ENCODE measurements at regions not wholly inside any gene's neighbourhood (a gene's known extent, or its start where the extent isn't known, plus 50 kb on each side); places are given as distances from the start of the nearest gene placed in this dataset.
"Not testable (repeated sequence)": the region's sequence is repeated elsewhere in the genome, so short reads cannot be mapped to it uniquely, and the experiment has no call there.

DNA sequence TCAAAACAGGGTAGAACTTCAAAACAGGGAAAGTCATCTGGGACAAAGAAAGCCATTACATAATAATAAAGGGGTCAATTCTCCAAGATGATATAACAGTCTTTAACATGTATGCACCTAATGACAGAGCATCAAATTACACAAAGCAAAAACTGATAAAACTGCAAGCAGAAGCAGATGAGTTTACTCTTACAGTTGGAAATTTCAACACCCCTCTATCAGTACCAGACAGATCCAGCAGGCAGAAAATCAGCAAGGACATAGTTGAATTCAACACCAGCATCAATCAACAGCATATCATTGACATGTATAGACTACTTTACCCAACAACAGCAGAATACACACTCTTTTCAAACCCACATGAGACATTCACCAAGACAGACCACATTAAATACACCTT lies 233.0 kb upstream of the NEBL start:
- no peak overlapping the region for H3K27ac Mint-ChIP-seq
- ATAC-seq (replicated peaks), result no peak
- peaks cover 10% of the 10 kb centered on the region for H3K27me3 Mint-ChIP-seq
- H3K36me3 Mint-ChIP-seq (ENCODE audit: low read depth), result no peaks in the 10 kb centered on the region
- H3K4me1 Mint-ChIP-seq, result no peaks in the 10 kb centered on the region
- H3K4me3 Mint-ChIP-seq, result no peak overlapping the region
- no peaks in the 10 kb centered on the region for H3K9me3 Mint-ChIP-seq

- no peak for ATAC-seq (replicated peaks)
Observed at GRCh38 chr10:21125471-21126228, 228.5 kb upstream of the NEBL start.

DNA sequence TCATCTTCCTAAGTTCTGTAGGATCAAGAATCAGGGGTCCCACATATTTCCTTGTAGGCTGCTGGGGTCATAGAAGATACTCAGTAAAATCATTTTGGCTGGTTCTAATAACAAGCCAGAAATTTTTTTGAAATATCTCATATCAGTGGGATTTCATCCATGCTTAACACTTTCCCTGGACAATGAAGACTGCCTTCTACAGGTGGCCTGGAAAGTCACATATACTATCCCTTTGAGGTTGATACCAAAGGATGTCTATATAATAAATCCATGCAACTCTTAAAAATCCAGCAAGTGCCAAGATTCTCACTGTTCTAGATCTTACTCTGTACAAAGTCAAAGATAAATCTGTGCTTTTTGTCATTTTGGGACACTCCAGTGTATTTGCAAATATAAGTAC lies 225.8 kb upstream of the NEBL start:
- no peaks in the 10 kb centered on the region for H3K4me1 Mint-ChIP-seq
- peaks cover 8% of the 10 kb centered on the region for H3K27me3 Mint-ChIP-seq
- H3K4me3 Mint-ChIP-seq, result no peak overlapping the region
- no peak for ATAC-seq (replicated peaks)
- H3K36me3 Mint-ChIP-seq (ENCODE audit: low read depth), result no peaks in the 10 kb centered on the region
- no peaks in the 10 kb centered on the region for H3K9me3 Mint-ChIP-seq
- no peak overlapping the region for H3K27ac Mint-ChIP-seq

More at GRCh38 chr10:21125471-21126228, 228.5 kb upstream of the NEBL start:
- H3K4me3 Mint-ChIP-seq, result no peak overlapping the region
- no peaks in the 10 kb centered on the region for H3K9me3 Mint-ChIP-seq
- H3K27me3 Mint-ChIP-seq, result peaks cover 12% of the 10 kb centered on the region
- no peak overlapping the region for H3K27ac Mint-ChIP-seq
- no peaks in the 10 kb centered on the region for H3K4me1 Mint-ChIP-seq
- no peaks in the 10 kb centered on the region for H3K36me3 Mint-ChIP-seq (ENCODE audit: low read depth)

DNA sequence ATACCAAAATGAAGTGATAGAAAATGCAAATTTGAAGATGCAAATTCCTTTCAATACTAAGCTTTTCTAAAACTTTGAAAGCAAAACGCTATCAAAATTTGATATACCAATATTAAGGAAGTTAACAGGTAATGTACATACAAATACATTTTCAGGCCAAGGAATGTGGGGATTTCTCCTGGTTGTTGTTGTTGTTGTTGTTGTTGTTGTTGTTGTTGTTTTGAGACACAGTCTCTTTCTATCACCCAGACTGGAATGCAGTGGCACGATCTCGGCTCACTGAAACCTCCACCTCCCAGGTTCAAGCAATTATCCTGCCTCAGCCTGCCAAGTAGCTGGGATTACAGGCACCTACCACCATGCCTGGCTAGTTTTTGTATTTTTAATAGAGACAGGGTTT lies 224.7 kb upstream of the NEBL start:
- not testable (repeated sequence) for H3K27ac Mint-ChIP-seq; H3K9me3 Mint-ChIP-seq; H3K4me1 Mint-ChIP-seq; H3K27me3 Mint-ChIP-seq; ATAC-seq (replicated peaks); H3K4me3 Mint-ChIP-seq; H3K36me3 Mint-ChIP-seq (ENCODE audit: low read depth)

DNA sequence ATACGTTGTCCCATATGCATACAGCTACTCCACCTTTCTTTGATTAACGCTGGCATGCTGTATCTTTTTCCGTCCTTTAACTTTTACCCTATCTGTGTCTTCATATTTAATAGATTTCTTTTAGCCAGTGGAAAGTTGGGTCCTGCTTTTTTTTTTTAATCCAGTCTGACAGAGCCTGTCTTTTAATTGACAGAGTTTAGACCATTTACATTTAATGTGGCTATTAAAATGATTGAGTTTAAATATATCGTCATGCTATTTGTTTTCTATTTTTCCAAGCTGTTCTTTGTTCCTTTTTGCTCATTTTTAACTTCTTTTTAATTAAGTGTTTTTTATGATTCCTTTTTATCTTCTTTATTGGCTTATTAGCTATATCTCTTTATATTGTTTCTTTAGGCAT lies 217.6 kb upstream of the NEBL start:
- H3K4me1 Mint-ChIP-seq, result no peaks in the 10 kb centered on the region

DNA sequence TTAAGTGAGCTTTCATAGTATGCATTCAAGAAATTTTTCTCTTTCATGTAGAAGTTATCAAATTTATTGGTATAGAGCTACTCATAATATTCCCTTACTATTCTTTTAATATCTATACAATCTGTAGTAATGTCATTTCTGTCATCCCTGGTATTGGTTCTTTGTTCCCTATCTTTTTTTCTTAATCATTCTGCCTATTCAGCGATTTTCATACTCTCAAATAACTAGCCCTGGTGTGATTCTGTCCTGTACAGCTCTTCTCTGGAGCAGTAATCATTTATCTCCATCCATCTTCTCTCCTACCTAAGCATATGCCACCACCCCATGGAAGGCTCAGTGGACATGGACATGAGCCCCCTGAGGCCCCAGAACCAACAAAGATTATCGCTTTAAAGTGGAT lies 213.2 kb upstream of the NEBL start:
- Mint-ChIP-seq H3K27me3 (peaks cover 25% of the 10 kb centered on the region), H3K9me3 (peaks cover 4% of the 10 kb centered on the region), H3K27ac (no peak overlapping the region), H3K4me3 (no peak overlapping the region), H3K36me3 (ENCODE audit: low read depth) (no peaks in the 10 kb centered on the region), H3K4me1 (no peaks in the 10 kb centered on the region)
- no peak for ATAC-seq (replicated peaks)

More for the DNA sequence above, 217.6 kb upstream of the NEBL start:
- no peak overlapping the region for H3K27ac Mint-ChIP-seq
- no peak for ATAC-seq (replicated peaks)
- H3K27me3 Mint-ChIP-seq, result peaks cover 27% of the 10 kb centered on the region
- no peaks in the 10 kb centered on the region for H3K9me3 Mint-ChIP-seq
- no peaks in the 10 kb centered on the region for H3K36me3 Mint-ChIP-seq (ENCODE audit: low read depth)
- no peak overlapping the region for H3K4me3 Mint-ChIP-seq

- H3K27me3 Mint-ChIP-seq, result peaks cover 20% of the 10 kb centered on the region
- H3K36me3 Mint-ChIP-seq (ENCODE audit: low read depth); H3K4me3 Mint-ChIP-seq; ATAC-seq (replicated peaks); H3K27ac Mint-ChIP-seq; H3K4me1 Mint-ChIP-seq; H3K9me3 Mint-ChIP-seq: not testable (repeated sequence)
Observed at GRCh38 chr10:21106931-21107330, 209.8 kb upstream of the NEBL start.

GRCh38 chr10:21105331-21105730 lies 208.2 kb upstream of the NEBL start:
- not testable (repeated sequence) for H3K4me1 Mint-ChIP-seq; H3K9me3 Mint-ChIP-seq; H3K27ac Mint-ChIP-seq; H3K4me3 Mint-ChIP-seq; ATAC-seq (replicated peaks); H3K36me3 Mint-ChIP-seq (ENCODE audit: low read depth)
- peaks cover 12% of the 10 kb centered on the region for H3K27me3 Mint-ChIP-seq

- Mint-ChIP-seq H3K36me3 (ENCODE audit: low read depth) (no peaks in the 10 kb centered on the region), H3K27ac (no peak overlapping the region), H3K27me3 (no peaks in the 10 kb centered on the region), H3K4me3 (no peak overlapping the region), H3K9me3 (no peaks in the 10 kb centered on the region), H3K4me1 (no peaks in the 10 kb centered on the region)
- peak; percentile 89 for ATAC-seq (replicated peaks)
Observed at GRCh38 chr10:21100871-21101514, 203.9 kb upstream of the NEBL start.

GRCh38 chr10:21100190-21100589 lies 203.1 kb upstream of the NEBL start:
- Mint-ChIP-seq H3K36me3 (ENCODE audit: low read depth) (no peaks in the 10 kb centered on the region), H3K27me3 (no peaks in the 10 kb centered on the region), H3K27ac (no peak overlapping the region), H3K4me3 (no peak overlapping the region), H3K4me1 (no peaks in the 10 kb centered on the region), H3K9me3 (no peaks in the 10 kb centered on the region)
- no peak for ATAC-seq (replicated peaks)

DNA sequence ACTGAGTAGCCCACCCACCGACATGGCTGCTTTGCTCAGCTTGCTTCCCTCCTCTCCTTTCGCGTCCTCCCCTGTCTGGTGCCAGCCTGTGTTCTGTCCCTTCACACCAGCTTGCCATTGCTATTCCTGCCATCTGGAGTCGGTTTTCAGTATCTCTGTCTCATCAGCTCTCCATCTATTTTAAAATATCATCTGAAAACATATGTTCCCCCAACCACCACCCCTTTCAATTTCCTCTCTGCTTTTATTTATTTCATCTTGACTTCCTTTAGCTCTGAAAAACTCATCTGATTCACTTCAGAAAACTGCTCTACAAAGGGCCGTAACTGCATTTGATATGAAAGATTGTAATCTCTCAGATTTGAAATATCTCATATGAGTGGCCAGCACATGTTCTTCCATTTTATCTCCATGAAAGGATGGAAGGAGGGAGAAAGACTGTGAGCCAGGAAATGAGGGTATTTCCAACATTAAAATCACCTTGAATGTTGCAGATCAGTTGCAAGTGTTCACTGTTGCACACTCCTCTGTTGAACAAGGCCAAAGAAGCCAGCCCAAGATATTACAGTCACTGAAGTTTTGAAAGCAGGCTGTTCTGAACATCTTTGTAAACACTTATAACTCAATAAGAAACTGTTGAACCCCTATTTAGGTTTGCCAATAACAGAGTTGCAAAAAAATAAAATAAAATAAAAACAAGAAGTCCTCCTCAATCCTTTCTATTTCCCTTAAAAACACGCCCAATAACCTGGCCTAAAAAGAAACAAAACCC lies 202.4 kb upstream of the NEBL start:
- Mint-ChIP-seq H3K4me1 (no peaks in the 10 kb centered on the region), H3K4me3 (no peak overlapping the region), H3K27ac (no peak overlapping the region), H3K9me3 (no peaks in the 10 kb centered on the region), H3K36me3 (ENCODE audit: low read depth) (no peaks in the 10 kb centered on the region), H3K27me3 (no peaks in the 10 kb centered on the region)
- ATAC-seq (replicated peaks), result no peak

DNA sequence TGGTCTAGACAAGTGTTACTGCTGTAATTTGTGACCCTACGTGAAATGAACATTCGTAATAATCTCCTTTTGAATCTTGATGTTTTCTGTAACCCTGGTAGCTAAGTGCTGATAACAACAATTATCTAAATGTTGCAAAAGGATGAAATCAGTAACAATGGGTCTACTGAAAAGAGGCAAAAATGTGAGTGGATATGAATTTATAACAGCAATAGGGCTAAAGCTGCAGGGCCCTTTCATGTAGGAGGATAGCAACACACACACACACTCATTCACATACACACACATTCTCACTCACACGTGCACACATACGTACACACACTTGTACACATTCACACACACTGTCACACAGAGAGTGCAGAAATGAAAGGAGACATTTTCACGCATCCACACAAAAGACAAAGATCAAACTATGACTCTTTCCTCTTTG lies 200.8 kb upstream of the NEBL start:
- no peak overlapping the region for H3K4me3 Mint-ChIP-seq
- no peaks in the 10 kb centered on the region for H3K27me3 Mint-ChIP-seq
- no peaks in the 10 kb centered on the region for H3K36me3 Mint-ChIP-seq (ENCODE audit: low read depth)
- H3K27ac Mint-ChIP-seq, result no peak overlapping the region
- no peaks in the 10 kb centered on the region for H3K9me3 Mint-ChIP-seq
- no peaks in the 10 kb centered on the region for H3K4me1 Mint-ChIP-seq
- no peak for ATAC-seq (replicated peaks)

DNA sequence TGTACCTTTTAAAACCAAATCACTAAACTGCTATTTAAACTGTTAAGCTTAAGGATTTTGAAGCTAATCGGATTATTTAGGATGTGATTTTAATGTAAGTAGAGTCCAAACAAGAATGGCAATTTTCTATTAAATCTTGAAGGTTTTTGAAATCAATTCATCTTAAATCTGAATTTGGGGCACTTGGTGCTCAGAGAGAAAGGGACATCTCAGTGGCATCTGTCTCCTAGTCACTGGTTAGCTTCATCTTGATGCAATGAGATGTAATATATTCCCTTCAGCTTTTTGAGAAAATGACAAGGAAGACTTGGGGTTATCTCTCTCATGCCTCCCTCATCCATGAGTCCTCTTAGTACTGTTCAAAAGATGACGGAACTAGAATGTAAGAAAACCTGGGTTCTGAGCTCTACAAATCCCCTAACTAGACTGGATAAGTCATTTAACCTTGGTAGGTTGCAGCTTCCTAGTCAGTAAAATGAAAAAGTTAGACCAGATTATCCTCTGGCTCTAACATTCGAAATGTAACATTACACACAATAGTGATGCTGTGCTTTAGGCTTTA lies 198.5 kb upstream of the NEBL start:
- Mint-ChIP-seq H3K4me1 (no peaks in the 10 kb centered on the region), H3K27me3 (peaks cover 4% of the 10 kb centered on the region), H3K36me3 (ENCODE audit: low read depth) (no peaks in the 10 kb centered on the region), H3K27ac (no peak overlapping the region), H3K9me3 (no peaks in the 10 kb centered on the region), H3K4me3 (no peak overlapping the region)
- no peak for ATAC-seq (replicated peaks)

DNA sequence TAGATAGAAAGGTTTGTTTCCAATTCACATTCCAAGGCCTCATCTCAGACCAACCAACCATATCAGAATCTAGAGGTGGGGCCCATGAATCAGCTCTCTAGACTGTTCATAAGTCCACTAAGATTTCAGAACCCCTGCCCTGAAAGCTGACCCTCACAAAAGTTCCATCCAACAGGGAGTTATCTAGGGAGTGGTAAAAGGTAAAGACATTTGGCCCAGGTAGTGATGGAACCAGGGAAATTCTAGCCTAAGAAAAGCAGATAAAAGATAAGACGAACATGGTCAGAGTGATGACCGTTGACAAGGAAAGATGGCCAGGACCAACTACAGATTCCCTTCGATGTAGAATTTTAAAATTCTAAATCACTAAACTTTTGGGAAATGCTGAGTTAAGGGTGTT lies 198.0 kb upstream of the NEBL start:
- Mint-ChIP-seq H3K4me1 (no peaks in the 10 kb centered on the region), H3K9me3 (no peaks in the 10 kb centered on the region), H3K27ac (no peak overlapping the region), H3K4me3 (no peak overlapping the region), H3K27me3 (peaks cover 4% of the 10 kb centered on the region), H3K36me3 (ENCODE audit: low read depth) (no peaks in the 10 kb centered on the region)
- no peak for ATAC-seq (replicated peaks)

Data from activated T-helper 17 cell treated with anti-CD3 and anti-CD28 coated beads, Interleukin-2, amount 50 U/mL, for 72 hours (primary cell).